Neuronal stem cell (in vitro differentiated cells): ENCODE measurements at regions not wholly inside any gene's neighbourhood (a gene's known extent, or its start where the extent isn't known, plus 50 kb on each side); places are given as distances from the start of the nearest gene placed in this dataset.
A peak's percentile ranks its signal among the peaks of the same experiment; 100 is the strongest.

ENCODE experiments used
- DNase-seq: peaks from one replicate; pipeline ENCODE4 v3.0.0-alpha.2; 2013; ENCODE audit warnings: low spot score
- H2AFZ ChIP-seq: one replicate; pipeline ENCODE4 v1.6.1; 2013; ENCODE audit warnings: mild to moderate bottlenecking, low read length, inconsistent platforms
- H2AK5ac ChIP-seq: 2 replicates; pipeline ENCODE4 v1.6.1; 2013; ENCODE audit warnings: low read depth, mild to moderate bottlenecking, inconsistent platforms, low read length, moderate library complexity, mixed read lengths
- H2BK120ac ChIP-seq: 2 replicates; pipeline ENCODE4 v1.6.1; 2013; ENCODE audit warnings: low read depth, mild to moderate bottlenecking, inconsistent platforms, low read length, moderate library complexity, mixed read lengths
- H2BK12ac ChIP-seq: one replicate; pipeline ENCODE4 v1.6.1; 2013; ENCODE audit warnings: low read length, inconsistent platforms
- H2BK15ac ChIP-seq: 2 replicates; pipeline ENCODE4 v1.6.1; 2013; ENCODE audit warnings: mild to moderate bottlenecking, low read length, inconsistent platforms, mixed read lengths
- H2BK5ac ChIP-seq: one replicate; pipeline ENCODE4 v1.6.1; 2013; ENCODE audit warnings: inconsistent platforms, mild to moderate bottlenecking, low read length, moderate library complexity
- H3K14ac ChIP-seq: one replicate; pipeline ENCODE4 v1.6.1; 2013; ENCODE audit warnings: low read length, inconsistent platforms
- H3K18ac ChIP-seq: 2 replicates; pipeline ENCODE4 v1.6.1; 2013; ENCODE audit warnings: low read length, inconsistent platforms
- H3K23ac ChIP-seq: 2 replicates; pipeline ENCODE4 v1.6.1; 2013; ENCODE audit warnings: low read depth, mild to moderate bottlenecking, mixed read lengths, low read length, inconsistent platforms; ENCODE audit not compliant: poor library complexity
- H3K27ac ChIP-seq: replicated peaks from 3 replicates; pipeline ENCODE4 v1.5.1; 2013; ENCODE audit warnings: low read length, inconsistent platforms
- H3K27me3 ChIP-seq, 3 experiments: 2 replicates each; pipeline ENCODE4 v1.6.1; 2013; ENCODE audit warnings: low read length in 3 of 3, mild to moderate bottlenecking in 2 of 3, inconsistent platforms in 1 of 3, low read depth in 1 of 3, mixed read lengths in 1 of 3, moderate library complexity in 1 of 3; ENCODE audit not compliant: control insufficient read depth in 3 of 3, insufficient read depth in 3 of 3
- H3K36me3 ChIP-seq, 2 donors: replicated peaks in 1 of 2; 2 replicates each; pipeline ENCODE4 v1.6.1; 2013; ENCODE audit warnings: low read length in 2 of 2; ENCODE audit not compliant: control insufficient read depth in 2 of 2, insufficient read depth in 2 of 2
- H3K4ac ChIP-seq: 2 replicates; pipeline ENCODE4 v1.6.1; 2013; ENCODE audit warnings: inconsistent platforms, mild to moderate bottlenecking, low read length, moderate library complexity
- H3K4me1 ChIP-seq, 2 donors: 1 replicate in 1 of 2; 2 replicates in 1 of 2; pipeline ENCODE4 v1.6.1; 2013; ENCODE audit warnings: low read length in 2 of 2, low read depth in 1 of 2; ENCODE audit not compliant: control insufficient read depth in 2 of 2, insufficient read depth in 1 of 2
- H3K4me2 ChIP-seq: one replicate; pipeline ENCODE4 v1.6.1; 2013; ENCODE audit warnings: mild to moderate bottlenecking, low read length, inconsistent platforms; ENCODE audit not compliant: insufficient read depth, poor library complexity, severe bottlenecking
- H3K4me3 ChIP-seq, 2 donors: 2 replicates each; pipeline ENCODE4 v1.5.1; 2013; ENCODE audit warnings: low read length in 2 of 2, mild to moderate bottlenecking in 2 of 2, inconsistent platforms in 1 of 2, moderate library complexity in 1 of 2
- H3K79me1 ChIP-seq: one replicate; pipeline ENCODE4 v1.6.1; 2013; ENCODE audit warnings: low read depth, mild to moderate bottlenecking, inconsistent platforms, low read length, moderate library complexity
- H3K9ac ChIP-seq: one replicate; pipeline ENCODE4 v1.6.1; 2013; ENCODE audit warnings: mild to moderate bottlenecking, low read depth, low read length, inconsistent platforms; ENCODE audit not compliant: poor library complexity
- H3K9me3 ChIP-seq, 2 donors: replicated peaks in 1 of 2; 2 replicates each; pipeline versions ENCODE3 to v1.6.1; 2013; ENCODE audit warnings: low read length in 2 of 2, mild to moderate bottlenecking in 2 of 2, inconsistent platforms in 1 of 2, low read depth in 1 of 2, mixed read lengths in 1 of 2, moderate library complexity in 1 of 2; ENCODE audit not compliant: control insufficient read depth in 2 of 2, insufficient read depth in 1 of 2
- H4K8ac ChIP-seq: one replicate; pipeline ENCODE4 v1.6.1; 2013; ENCODE audit warnings: low read depth, mild to moderate bottlenecking, inconsistent platforms, low read length, moderate library complexity
- H4K91ac ChIP-seq: one replicate; pipeline ENCODE4 v1.6.1; 2013; ENCODE audit warnings: low read length, low read depth, mild to moderate bottlenecking, inconsistent platforms; ENCODE audit not compliant: poor library complexity
- WGBS, 2 donors: extraction: QIAGEN DNeasy Blood & Tissue Kit; methylation state at CpG; one replicate each; pipeline ENCODE4 v1.1.7; 2013; ENCODE audit warnings: missing lambda C conversion rate in 2 of 2, mixed read lengths in 1 of 2; ENCODE audit not compliant: insufficient read length in 2 of 2, insufficient replicate concordance in 1 of 2; ENCODE audit errors: extremely low coverage in 2 of 2; 5-methylcytosine and 5-hydroxymethylcytosine counted together

- Histone ChIP-seq H3K9me3 (no peaks in the 10 kb centered on the region), H3K27ac (no peak overlapping the region), H4K91ac (no peak overlapping the region), H3K9ac (no peak overlapping the region), H2BK15ac (no peak overlapping the region), H2BK120ac (no peak overlapping the region), H3K18ac (no peak overlapping the region), H3K14ac (no peak overlapping the region), H3K36me3 (no peaks in the 10 kb centered on the region), H3K4me3 (no peak overlapping the region), H3K4me2 (no peak overlapping the region), H3K79me1 (no peaks in the 10 kb centered on the region), H2AFZ (no peak overlapping the region), H2BK12ac (no peak overlapping the region), H3K4me1 (no peaks in the 10 kb centered on the region), H2BK5ac (no peak overlapping the region), H3K23ac (no peak overlapping the region), H3K4ac (no peak overlapping the region), H2AK5ac (no peak overlapping the region), H3K27me3 (no peaks in the 10 kb centered on the region), H4K8ac (no peak overlapping the region)
- no peak for DNase-seq
- WGBS, 2 donors: no CpG with 5 or more reads among the region's 1 CpG
These were observed 248.9 kb downstream of the CCDC59 start for GRCh38 chr12:82109243-82109642.

- no peak overlapping the region for H3K23ac ChIP-seq
- no CpG with 5 or more reads among the region's 1 CpG for WGBS, 2 donors
- no peaks in the 10 kb centered on the region for H3K36me3 ChIP-seq
- H3K4ac ChIP-seq: no peak overlapping the region
- H4K91ac ChIP-seq: no peak overlapping the region
- H3K27ac ChIP-seq: no peak overlapping the region
- H3K9me3 ChIP-seq: no peaks in the 10 kb centered on the region
- no peak overlapping the region for H3K9ac ChIP-seq
- H3K4me1 ChIP-seq: no peaks in the 10 kb centered on the region
- no peak for DNase-seq
- H3K14ac ChIP-seq: no peak overlapping the region
- H2BK15ac ChIP-seq: no peak overlapping the region
- H2BK5ac ChIP-seq: no peak overlapping the region
- H3K4me3 ChIP-seq: no peak overlapping the region
- H3K79me1 ChIP-seq: no peaks in the 10 kb centered on the region
- no peak overlapping the region for H2AFZ ChIP-seq
- H2BK12ac ChIP-seq: no peak overlapping the region
- no peak overlapping the region for H2AK5ac ChIP-seq
- H3K4me2 ChIP-seq: no peak overlapping the region
- no peak overlapping the region for H4K8ac ChIP-seq
- no peak overlapping the region for H3K18ac ChIP-seq
- H3K27me3 ChIP-seq: no peaks in the 10 kb centered on the region
- no peak overlapping the region for H2BK120ac ChIP-seq
These were observed 249.6 kb downstream of the CCDC59 start for GRCh38 chr12:82108615-82109014.

GRCh38 chr12:82099216-82099615, 259.0 kb downstream of the CCDC59 start:
- Histone ChIP-seq H3K4me2 (no peak overlapping the region), H2BK12ac (no peak overlapping the region), H3K36me3 (no peaks in the 10 kb centered on the region), H4K91ac (no peak overlapping the region), H2AK5ac (no peak overlapping the region), H3K9ac (no peak overlapping the region), H3K18ac (no peak overlapping the region), H2BK120ac (no peak overlapping the region), H3K27me3 (no peaks in the 10 kb centered on the region), H3K14ac (no peak overlapping the region), H3K4me1 (no peaks in the 10 kb centered on the region), H3K23ac (no peak overlapping the region), H3K4ac (no peak overlapping the region), H2BK5ac (no peak overlapping the region), H2BK15ac (no peak overlapping the region), H4K8ac (no peak overlapping the region), H3K9me3 (no peaks in the 10 kb centered on the region), H3K27ac (no peak overlapping the region), H3K4me3 (no peak overlapping the region), H2AFZ (no peak overlapping the region), H3K79me1 (no peaks in the 10 kb centered on the region)
- no peak for DNase-seq

GRCh38 chr12:82097877-82098276, 260.3 kb downstream of the CCDC59 start:
- Histone ChIP-seq H2BK5ac (no peak overlapping the region), H3K9ac (no peak overlapping the region), H3K4me1 (no peaks in the 10 kb centered on the region), H3K18ac (peak overlapping the region; percentile 57), H2BK12ac (no peak overlapping the region), H2BK15ac (no peak overlapping the region), H4K91ac (no peak overlapping the region), H3K23ac (no peak overlapping the region), H3K9me3 (no peaks in the 10 kb centered on the region), H3K14ac (peak overlapping the region; percentile 17), H2BK120ac (no peak overlapping the region), H3K27ac (no peak overlapping the region), H3K4me2 (no peak overlapping the region), H2AFZ (peak overlapping the region; percentile 32), H3K79me1 (no peaks in the 10 kb centered on the region), H3K36me3 (no peaks in the 10 kb centered on the region), H4K8ac (no peak overlapping the region), H3K4me3 (no peak overlapping the region), H3K27me3 (no peaks in the 10 kb centered on the region), H3K4ac (no peak overlapping the region), H2AK5ac (no peak overlapping the region)
- DNase-seq: no peak
- WGBS, 2 donors: no CpG with 5 or more reads among the region's 1 CpG
